22Rv1 (cell line): ENCODE measurements at regions not wholly inside any gene's neighbourhood (a gene's known extent, or its start where the extent isn't known, plus 50 kb on each side); places are given as distances from the start of the nearest gene placed in this dataset.

Experiments
- ZFX ChIP-seq: fragments of 450-650 bp; IDR thresholded peaks from 2 replicates; pipeline ENCODE4 v1.6.1; 2017; ENCODE audit warnings: antibody characterized with exemption, borderline replicate concordance
- TF ChIP-seq, protein P1 (sequence below): fragments of 450-650 bp; IDR thresholded peaks from 2 replicates; pipeline ENCODE4 v1.5.1; 2017; ENCODE audit warnings: mild to moderate bottlenecking

DNA sequence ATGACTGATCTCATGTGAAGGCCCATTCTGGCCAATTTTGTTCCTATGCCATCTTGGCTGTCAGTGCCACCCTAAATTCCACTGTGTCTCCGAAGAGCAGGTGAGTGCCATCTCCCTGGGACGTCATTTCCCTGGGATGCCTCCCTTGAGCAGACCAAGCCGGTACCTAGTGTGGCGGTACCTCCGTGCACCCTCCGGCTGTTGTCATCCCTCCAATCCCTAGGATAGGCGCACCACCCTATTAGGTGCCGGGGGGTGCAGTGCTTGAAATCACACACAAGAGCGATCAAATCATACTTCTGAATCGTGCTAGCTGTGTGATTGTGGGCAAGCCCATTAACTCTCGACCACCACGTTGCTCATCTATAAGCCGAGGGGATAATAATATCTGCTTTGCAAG is 81.8 kb upstream of the GLI2 start:
- TF ChIP-seq, protein P1, sequence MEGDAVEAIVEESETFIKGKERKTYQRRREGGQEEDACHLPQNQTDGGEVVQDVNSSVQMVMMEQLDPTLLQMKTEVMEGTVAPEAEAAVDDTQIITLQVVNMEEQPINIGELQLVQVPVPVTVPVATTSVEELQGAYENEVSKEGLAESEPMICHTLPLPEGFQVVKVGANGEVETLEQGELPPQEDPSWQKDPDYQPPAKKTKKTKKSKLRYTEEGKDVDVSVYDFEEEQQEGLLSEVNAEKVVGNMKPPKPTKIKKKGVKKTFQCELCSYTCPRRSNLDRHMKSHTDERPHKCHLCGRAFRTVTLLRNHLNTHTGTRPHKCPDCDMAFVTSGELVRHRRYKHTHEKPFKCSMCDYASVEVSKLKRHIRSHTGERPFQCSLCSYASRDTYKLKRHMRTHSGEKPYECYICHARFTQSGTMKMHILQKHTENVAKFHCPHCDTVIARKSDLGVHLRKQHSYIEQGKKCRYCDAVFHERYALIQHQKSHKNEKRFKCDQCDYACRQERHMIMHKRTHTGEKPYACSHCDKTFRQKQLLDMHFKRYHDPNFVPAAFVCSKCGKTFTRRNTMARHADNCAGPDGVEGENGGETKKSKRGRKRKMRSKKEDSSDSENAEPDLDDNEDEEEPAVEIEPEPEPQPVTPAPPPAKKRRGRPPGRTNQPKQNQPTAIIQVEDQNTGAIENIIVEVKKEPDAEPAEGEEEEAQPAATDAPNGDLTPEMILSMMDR: no peak
- no peak for TF ChIP-seq ZFX
